ENCODE measurements at regions not wholly inside any gene's neighbourhood (a gene's known extent, or its start where the extent isn't known, plus 50 kb on each side); places are given as distances from the start of the nearest gene placed in this dataset.

GRCh38 chr4:179071131-179071530 lies 1628.9 kb upstream of the AGA start:
- H3K27me3 ChIP-seq (replicated peaks; ENCODE audit: insufficient read depth, low read depth, low read length, poor library complexity), result no peaks in the 10 kb centered on the region
- no peaks in the 10 kb centered on the region for H3K36me3 ChIP-seq (ENCODE audit: insufficient read depth, low read length, poor library complexity, severe bottlenecking)
- POLR2A ChIA-PET (ENCODE audit: low non-redundant PET), result no interaction called here
- no peaks in the 10 kb centered on the region for H3K4me1 ChIP-seq (ENCODE audit: insufficient read depth, low read length, poor library complexity, severe bottlenecking)
- CTCF ChIA-PET, result no interaction called here
- no peaks in the 10 kb centered on the region for H3K9me3 ChIP-seq (ENCODE audit: low read depth, low read length, poor library complexity, severe bottlenecking)
- H3K4me3 ChIP-seq (ENCODE audit: low read depth, low read length, poor library complexity, severe bottlenecking), result no peak overlapping the region
- TF ChIP-seq EZH2 (IDR thresholded peaks at IDR 0.05; ENCODE audit: borderline replicate concordance, low read depth, low read length, poor library complexity, severe bottlenecking), result no peak
- TF ChIP-seq CTCF (conservative IDR thresholded peaks at IDR 0.05; ENCODE audit: low read depth, low read length), result no peak
- no peak for DNase-seq (ENCODE audit: low spot score)
- H3K27ac ChIP-seq (ENCODE audit: low read depth, low read length, poor library complexity, severe bottlenecking), result no peak overlapping the region
- no TSS peak for BruUV-seq (replicated peaks)
- intact Hi-C loops (cut with micrococcal nuclease; ENCODE audit: unreplicated experiment), result no loop called here

- no peaks in the 10 kb centered on the region for H3K4me1 ChIP-seq (ENCODE audit: insufficient read depth, low read length, poor library complexity, severe bottlenecking)
- TF ChIP-seq CTCF (conservative IDR thresholded peaks at IDR 0.05; ENCODE audit: low read depth, low read length) (no peak), EZH2 (IDR thresholded peaks at IDR 0.05; ENCODE audit: borderline replicate concordance, low read depth, low read length, poor library complexity, severe bottlenecking) (no peak)
- CTCF ChIA-PET, result no interaction called here
- H3K27ac ChIP-seq (ENCODE audit: low read depth, low read length, poor library complexity, severe bottlenecking), result no peak overlapping the region
- H3K4me3 ChIP-seq (ENCODE audit: low read depth, low read length, poor library complexity, severe bottlenecking), result no peak overlapping the region
- BruUV-seq (replicated peaks), result no TSS peak
- DNase-seq (ENCODE audit: low spot score), result no peak
- POLR2A ChIA-PET (ENCODE audit: low non-redundant PET), result no interaction called here
- no peaks in the 10 kb centered on the region for H3K36me3 ChIP-seq (ENCODE audit: insufficient read depth, low read length, poor library complexity, severe bottlenecking)
- intact Hi-C loops (cut with micrococcal nuclease; ENCODE audit: unreplicated experiment), result no loop called here
- H3K27me3 ChIP-seq (replicated peaks; ENCODE audit: insufficient read depth, low read depth, low read length, poor library complexity), result no peaks in the 10 kb centered on the region
- no peaks in the 10 kb centered on the region for H3K9me3 ChIP-seq (ENCODE audit: low read depth, low read length, poor library complexity, severe bottlenecking)
These were observed 1634.6 kb upstream of the AGA start for GRCh38 chr4:179076865-179077264.

DNA sequence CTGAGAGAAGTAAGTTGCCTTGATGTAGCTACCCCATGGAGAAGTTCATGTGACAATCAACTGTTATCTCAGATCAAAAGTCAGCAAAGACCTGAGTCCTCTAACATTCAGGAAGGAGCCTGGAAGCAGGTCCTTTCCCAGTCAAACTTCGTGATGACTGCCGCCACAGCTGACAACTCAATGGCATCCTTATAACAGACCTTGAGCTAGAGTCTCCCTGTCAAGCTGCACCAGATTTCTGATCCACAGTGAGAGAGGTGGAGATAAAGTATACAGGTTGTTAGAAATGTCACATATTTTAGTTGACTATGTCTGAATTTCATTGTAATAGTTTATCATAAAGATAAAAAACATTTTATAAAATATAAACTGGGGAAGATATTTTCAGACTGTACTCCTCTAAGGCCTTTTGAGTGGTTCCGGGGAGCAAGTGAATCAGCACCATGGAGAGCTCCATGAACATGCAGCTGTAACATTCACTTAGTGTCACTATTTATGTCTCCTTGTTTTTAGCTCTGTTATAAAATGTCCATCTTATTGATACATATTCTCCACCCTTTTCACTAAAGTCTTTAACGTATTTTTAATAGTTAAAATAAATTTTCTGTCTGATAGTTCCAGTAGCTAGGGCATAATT lies 1653.5 kb upstream of the AGA start:
- ChIA-PET CTCF (no interaction called here), POLR2A (ENCODE audit: low non-redundant PET) (no interaction called here)
- TF ChIP-seq CTCF (conservative IDR thresholded peaks at IDR 0.05; ENCODE audit: low read depth, low read length) (no peak), EZH2 (IDR thresholded peaks at IDR 0.05; ENCODE audit: borderline replicate concordance, low read depth, low read length, poor library complexity, severe bottlenecking) (no peak)
- Histone ChIP-seq H3K36me3 (ENCODE audit: insufficient read depth, low read length, poor library complexity, severe bottlenecking) (no peaks in the 10 kb centered on the region), H3K4me3 (ENCODE audit: low read depth, low read length, poor library complexity, severe bottlenecking) (no peak overlapping the region), H3K27me3 (replicated peaks; ENCODE audit: insufficient read depth, low read depth, low read length, poor library complexity) (no peaks in the 10 kb centered on the region), H3K9me3 (ENCODE audit: low read depth, low read length, poor library complexity, severe bottlenecking) (no peaks in the 10 kb centered on the region), H3K27ac (ENCODE audit: low read depth, low read length, poor library complexity, severe bottlenecking) (no peak overlapping the region), H3K4me1 (ENCODE audit: insufficient read depth, low read length, poor library complexity, severe bottlenecking) (no peaks in the 10 kb centered on the region)
- BruUV-seq (replicated peaks), result no TSS peak
- DNase-seq (ENCODE audit: low spot score), result peak; percentile 32
- intact Hi-C loops (cut with micrococcal nuclease; ENCODE audit: unreplicated experiment), result no loop called here
